GM18907 (cell line): ENCODE measurements at regions not wholly inside any gene's neighbourhood (a gene's known extent, or its start where the extent isn't known, plus 50 kb on each side); places are given as distances from the start of the nearest gene placed in this dataset.
"Not testable (repeated sequence)": the region's sequence is repeated elsewhere in the genome, so short reads cannot be mapped to it uniquely, and the experiment has no call there.

ENCODE experiments used
- ATAC-seq: cut with Tn5 transposase; IDR thresholded peaks from one replicate; pipeline ENCODE4 v1.9.1; 2021; ENCODE audit warnings: mild to moderate bottlenecking, moderate library complexity; ENCODE audit not compliant: unreplicated experiment

- not testable (repeated sequence) for ATAC-seq
Observed at GRCh38 chr9:99670886-99671285, 150.8 kb upstream of the NR4A3 start.

GRCh38 chr9:99677281-99677680 lies 144.4 kb upstream of the NR4A3 start:
- ATAC-seq = no peak

DNA sequence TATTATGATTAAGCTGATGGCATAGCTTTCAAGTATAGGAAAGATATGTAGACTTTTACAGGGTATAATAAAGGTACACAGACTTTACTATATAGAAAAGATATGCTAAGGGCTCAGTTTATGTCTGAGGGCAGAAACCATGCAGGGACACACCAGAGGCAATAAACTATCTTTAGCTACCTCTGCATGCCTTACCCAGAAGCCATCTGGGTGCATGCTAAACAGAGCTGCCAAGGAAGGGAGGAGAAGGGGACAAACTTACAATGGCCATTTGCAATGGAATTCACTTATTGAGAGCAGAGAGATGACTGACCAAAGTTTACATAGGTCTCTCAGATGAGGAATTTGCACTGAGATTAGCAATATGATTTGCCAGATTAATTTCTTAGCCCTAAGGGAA lies 143.1 kb upstream of the NR4A3 start:
- ATAC-seq = no peak

DNA sequence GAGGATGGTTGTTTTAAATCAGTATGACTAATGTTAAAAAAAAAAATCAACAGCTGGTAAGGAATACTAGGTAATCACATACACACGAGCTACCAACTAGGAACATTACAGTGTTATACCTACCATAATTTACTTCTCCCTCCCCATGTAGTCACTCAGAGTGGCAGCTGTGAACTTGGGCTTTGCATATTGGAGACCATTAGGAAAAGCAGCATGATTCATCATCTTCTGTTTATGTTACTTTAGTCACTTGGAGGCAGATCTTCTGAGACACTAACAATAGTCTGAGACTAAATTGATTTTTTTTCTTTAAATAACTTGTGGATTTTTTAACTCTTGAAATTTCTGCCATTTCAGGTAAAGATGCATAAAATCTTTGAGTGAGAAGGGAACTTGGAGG lies 141.5 kb upstream of the NR4A3 start:
- ATAC-seq = no peak

DNA sequence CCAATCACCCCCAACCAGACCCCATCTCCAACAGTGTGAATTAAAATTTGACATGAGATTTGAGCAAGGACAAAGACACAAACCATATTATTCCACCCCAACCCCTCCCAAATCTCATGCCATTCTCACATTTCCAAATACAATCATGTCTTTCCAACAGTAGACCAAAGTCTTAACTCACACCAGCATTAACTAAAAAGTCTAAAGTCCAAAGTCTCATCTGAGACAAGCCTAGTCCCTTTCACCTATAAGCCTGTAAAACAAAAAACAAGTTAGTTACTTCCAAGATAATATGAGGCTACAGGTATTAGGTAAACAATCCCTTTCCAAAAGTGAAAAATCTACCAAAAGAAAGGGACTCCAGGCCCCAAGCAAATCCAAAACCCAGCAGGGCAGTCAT lies 140.6 kb upstream of the NR4A3 start:
- ATAC-seq = no peak

- ATAC-seq = no peak
Observed at GRCh38 chr9:99682378-99682777, 139.3 kb upstream of the NR4A3 start.

GRCh38 chr9:99682870-99683269 lies 138.8 kb upstream of the NR4A3 start:
- ATAC-seq = no peak

GRCh38 chr9:99690573-99690972 lies 131.1 kb upstream of the NR4A3 start:
- ATAC-seq = no peak

DNA sequence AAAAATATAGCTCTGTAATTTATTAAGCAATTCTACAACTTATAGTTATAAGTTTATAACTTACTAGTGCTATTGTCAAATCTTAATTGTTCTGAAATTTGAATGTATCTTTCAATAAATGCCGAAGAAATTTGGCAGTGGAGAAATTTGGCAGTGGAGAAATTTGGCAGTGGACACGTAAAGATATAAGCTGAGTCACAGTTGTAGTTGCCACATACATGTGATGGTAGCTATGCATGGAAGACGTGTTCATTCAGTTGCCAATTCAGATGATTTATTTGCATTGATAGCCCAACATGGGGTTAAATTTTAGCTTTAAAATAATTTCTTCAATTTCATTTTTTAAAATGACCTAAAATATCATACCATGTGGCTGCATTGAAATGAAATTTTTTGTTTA lies 127.8 kb upstream of the NR4A3 start:
- no peak for ATAC-seq

GRCh38 chr9:99694393-99694792 lies 127.3 kb upstream of the NR4A3 start:
- ATAC-seq = no peak

DNA sequence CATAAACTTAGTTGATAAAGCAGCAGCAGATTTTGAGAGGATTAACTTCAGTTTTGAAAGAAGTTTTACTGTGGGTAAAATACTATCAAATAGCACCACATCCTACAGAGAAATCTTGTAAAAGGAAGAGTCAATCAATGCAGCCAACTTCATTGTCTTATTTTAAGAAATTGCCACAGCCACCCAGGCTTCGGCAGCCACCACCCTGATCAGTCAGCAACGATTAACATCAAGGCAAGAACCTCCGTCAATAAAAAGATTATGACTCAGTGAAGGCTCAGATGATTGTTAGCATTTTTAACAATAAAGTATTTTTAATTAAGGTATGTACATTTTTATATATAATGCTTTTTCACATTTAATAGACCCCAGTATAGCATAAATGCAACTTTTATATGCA lies 122.3 kb upstream of the NR4A3 start:
- no peak for ATAC-seq

GRCh38 chr9:99712214-99712613 lies 109.5 kb upstream of the NR4A3 start:
- no peak for ATAC-seq

GRCh38 chr9:99713838-99714306 lies 107.8 kb upstream of the NR4A3 start:
- peak; percentile 46 for ATAC-seq

- ATAC-seq = no peak
Observed at GRCh38 chr9:99718631-99719030, 103.1 kb upstream of the NR4A3 start.

DNA sequence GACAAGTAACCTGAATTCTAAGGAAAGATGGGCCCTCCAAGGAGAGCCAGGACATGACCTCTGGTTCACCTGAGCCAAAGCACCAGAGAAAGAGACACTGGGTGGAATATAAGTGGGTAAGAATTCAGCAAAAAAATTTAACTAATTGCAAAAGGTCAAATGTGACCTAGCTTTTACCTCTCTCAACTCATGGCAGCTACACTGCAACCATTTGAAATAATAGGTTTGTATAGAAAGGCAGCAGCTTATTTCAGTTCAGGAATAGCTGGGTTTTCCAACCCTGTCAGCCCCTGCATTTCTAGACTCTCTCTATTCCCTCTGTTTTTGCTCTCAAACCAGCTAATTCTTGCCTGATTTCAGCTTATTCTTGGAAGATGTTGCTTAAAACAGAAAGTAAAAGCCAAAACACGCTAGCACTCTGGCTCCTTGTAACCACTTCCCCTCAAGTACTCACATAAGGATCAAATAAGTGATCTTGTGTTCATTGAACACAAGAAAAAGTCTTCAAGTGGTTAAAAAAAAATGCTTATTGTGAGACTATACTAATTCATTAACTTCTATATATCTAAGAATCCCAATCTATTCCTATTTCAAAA lies 101.1 kb upstream of the NR4A3 start:
- ATAC-seq = peak; percentile 88

DNA sequence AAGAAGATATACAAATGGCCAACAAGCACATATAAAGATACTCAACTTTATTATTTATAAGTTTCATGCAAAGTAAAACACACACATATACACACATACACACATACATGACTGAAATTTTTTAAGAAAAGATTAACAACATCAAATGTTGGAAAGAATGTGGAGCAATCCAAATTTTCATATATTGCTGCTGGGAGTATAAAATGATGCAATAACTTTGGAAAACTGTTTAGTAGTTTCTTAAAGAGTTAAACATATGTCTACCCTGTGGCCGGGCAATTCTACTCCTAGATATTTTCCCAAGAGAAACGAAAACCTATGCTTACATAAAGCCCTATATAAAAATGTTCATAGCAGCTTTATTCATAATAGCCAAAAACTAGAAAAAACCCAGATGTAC lies 99.8 kb upstream of the NR4A3 start:
- ATAC-seq = no peak

DNA sequence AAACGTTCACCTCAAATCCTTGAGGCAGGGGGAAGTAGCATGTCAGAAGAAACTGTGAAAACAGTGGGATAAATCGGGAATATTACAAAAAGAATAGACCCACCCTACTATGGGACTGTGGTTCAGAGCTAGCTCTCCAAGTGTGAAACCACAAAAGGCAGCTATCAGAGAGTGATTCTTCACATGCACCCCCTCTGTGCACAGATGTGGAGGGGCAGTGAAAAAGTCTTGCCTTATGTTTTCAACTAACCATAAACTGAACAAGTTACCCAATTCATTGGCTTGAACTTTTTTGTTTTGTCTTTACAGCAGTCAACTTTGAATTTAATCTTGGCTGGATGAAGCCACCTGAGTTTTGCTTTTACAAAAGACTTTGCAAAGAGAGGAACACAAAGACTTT lies 98.8 kb upstream of the NR4A3 start:
- no peak for ATAC-seq

DNA sequence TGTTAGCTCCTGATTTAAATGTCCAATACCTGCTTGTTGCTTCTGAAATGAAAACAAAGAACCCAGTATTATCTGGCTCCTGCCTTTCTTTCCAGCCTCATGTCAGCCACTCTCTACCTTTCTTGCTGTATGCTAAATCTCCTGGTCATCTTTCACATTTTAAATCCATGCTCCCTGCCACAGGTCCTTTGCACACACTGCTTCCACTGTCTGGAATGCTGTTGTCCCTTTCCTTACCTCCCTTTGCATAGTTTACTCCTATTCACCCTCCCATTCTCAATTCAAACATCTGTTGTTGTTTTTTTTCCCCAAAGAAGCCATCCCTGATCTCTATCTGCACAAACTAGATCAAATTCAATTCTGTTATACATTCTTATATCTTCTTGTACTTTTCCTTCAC lies 97.0 kb upstream of the NR4A3 start:
- ATAC-seq = no peak

- ATAC-seq = no peak
Observed at GRCh38 chr9:99725852-99726251, 95.8 kb upstream of the NR4A3 start.

DNA sequence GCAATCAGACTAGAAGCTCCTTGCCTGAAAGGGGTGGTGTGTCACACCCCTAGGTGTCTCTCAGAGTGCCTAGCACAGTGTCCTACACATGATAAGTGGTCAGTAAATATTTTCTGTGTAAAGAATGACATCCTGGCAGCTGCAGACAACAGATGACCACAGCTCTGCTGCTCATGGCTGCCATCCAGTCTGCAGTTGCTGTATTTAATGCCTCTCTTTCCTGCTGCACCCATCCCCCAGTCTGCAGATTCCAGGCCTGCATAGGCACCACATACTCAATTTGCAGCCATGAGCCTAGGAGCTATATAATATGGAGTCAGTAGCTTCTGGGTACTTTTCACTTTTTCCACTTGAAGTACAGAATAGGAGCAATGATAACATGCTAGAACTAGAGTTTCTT lies 94.9 kb upstream of the NR4A3 start:
- ATAC-seq = no peak

DNA sequence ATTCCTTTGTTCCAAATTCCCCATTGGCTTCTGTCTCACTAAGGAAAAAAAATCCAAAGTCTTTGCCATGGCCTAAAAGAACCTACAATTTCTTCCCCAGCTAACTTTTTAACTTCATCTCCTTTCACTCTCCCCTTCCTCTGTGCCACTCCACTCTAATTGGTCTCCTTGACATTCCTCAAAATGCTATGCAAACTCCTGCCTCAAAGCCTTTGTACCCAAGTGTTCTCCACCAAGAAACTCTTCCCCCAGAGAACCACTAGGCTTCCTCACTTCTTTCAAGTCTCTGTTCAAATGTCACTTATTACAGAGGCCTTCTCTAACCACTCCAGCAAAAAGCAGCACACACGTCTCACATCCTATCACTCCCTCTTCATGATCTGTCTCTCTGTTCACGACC lies 91.6 kb upstream of the NR4A3 start:
- ATAC-seq = no peak

DNA sequence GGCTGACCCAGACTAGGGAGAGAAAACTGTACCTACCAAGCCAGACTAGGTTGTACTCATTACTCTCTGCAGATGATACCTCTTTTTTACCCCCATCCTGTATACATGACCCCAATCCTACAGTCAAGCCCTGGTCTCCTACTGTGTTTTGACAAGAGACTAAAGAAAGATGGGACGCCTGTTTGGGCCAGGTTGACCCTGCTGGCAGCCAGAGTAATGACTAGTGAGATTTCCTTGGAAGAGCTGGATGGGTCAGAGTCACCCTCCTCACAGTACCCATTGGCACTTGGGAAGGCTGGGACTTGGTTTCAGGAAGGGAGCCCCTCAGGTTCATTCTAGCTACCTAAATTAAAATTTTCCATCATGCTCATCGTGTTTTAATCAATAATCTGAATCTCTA lies 89.7 kb upstream of the NR4A3 start:
- ATAC-seq = no peak

GRCh38 chr9:99732715-99733114 lies 89.0 kb upstream of the NR4A3 start:
- no peak for ATAC-seq
